Neuronal stem cell (in vitro differentiated cells): ENCODE measurements at regions not wholly inside any gene's neighbourhood (a gene's known extent, or its start where the extent isn't known, plus 50 kb on each side); places are given as distances from the start of the nearest gene placed in this dataset.

ENCODE experiments used
- DNase-seq: peaks from one replicate; pipeline ENCODE4 v3.0.0-alpha.2; 2013; ENCODE audit warnings: low spot score
- H2AFZ ChIP-seq: one replicate; pipeline ENCODE4 v1.6.1; 2013; ENCODE audit warnings: mild to moderate bottlenecking, low read length, inconsistent platforms
- H2AK5ac ChIP-seq: 2 replicates; pipeline ENCODE4 v1.6.1; 2013; ENCODE audit warnings: low read depth, mild to moderate bottlenecking, inconsistent platforms, low read length, moderate library complexity, mixed read lengths
- H2BK120ac ChIP-seq: 2 replicates; pipeline ENCODE4 v1.6.1; 2013; ENCODE audit warnings: low read depth, mild to moderate bottlenecking, inconsistent platforms, low read length, moderate library complexity, mixed read lengths
- H2BK12ac ChIP-seq: one replicate; pipeline ENCODE4 v1.6.1; 2013; ENCODE audit warnings: low read length, inconsistent platforms
- H2BK15ac ChIP-seq: 2 replicates; pipeline ENCODE4 v1.6.1; 2013; ENCODE audit warnings: mild to moderate bottlenecking, low read length, inconsistent platforms, mixed read lengths
- H2BK5ac ChIP-seq: one replicate; pipeline ENCODE4 v1.6.1; 2013; ENCODE audit warnings: inconsistent platforms, mild to moderate bottlenecking, low read length, moderate library complexity
- H3K14ac ChIP-seq: one replicate; pipeline ENCODE4 v1.6.1; 2013; ENCODE audit warnings: low read length, inconsistent platforms
- H3K18ac ChIP-seq: 2 replicates; pipeline ENCODE4 v1.6.1; 2013; ENCODE audit warnings: low read length, inconsistent platforms
- H3K23ac ChIP-seq: 2 replicates; pipeline ENCODE4 v1.6.1; 2013; ENCODE audit warnings: low read depth, mild to moderate bottlenecking, mixed read lengths, low read length, inconsistent platforms; ENCODE audit not compliant: poor library complexity
- H3K27ac ChIP-seq: replicated peaks from 3 replicates; pipeline ENCODE4 v1.5.1; 2013; ENCODE audit warnings: low read length, inconsistent platforms
- H3K27me3 ChIP-seq, 3 experiments: 2 replicates each; pipeline ENCODE4 v1.6.1; 2013; ENCODE audit warnings: low read length in 3 of 3, mild to moderate bottlenecking in 2 of 3, inconsistent platforms in 1 of 3, low read depth in 1 of 3, mixed read lengths in 1 of 3, moderate library complexity in 1 of 3; ENCODE audit not compliant: control insufficient read depth in 3 of 3, insufficient read depth in 3 of 3
- H3K36me3 ChIP-seq, 2 donors: replicated peaks in 1 of 2; 2 replicates each; pipeline ENCODE4 v1.6.1; 2013; ENCODE audit warnings: low read length in 2 of 2; ENCODE audit not compliant: control insufficient read depth in 2 of 2, insufficient read depth in 2 of 2
- H3K4ac ChIP-seq: 2 replicates; pipeline ENCODE4 v1.6.1; 2013; ENCODE audit warnings: inconsistent platforms, mild to moderate bottlenecking, low read length, moderate library complexity
- H3K4me1 ChIP-seq, 2 donors: 1 replicate in 1 of 2; 2 replicates in 1 of 2; pipeline ENCODE4 v1.6.1; 2013; ENCODE audit warnings: low read length in 2 of 2, low read depth in 1 of 2; ENCODE audit not compliant: control insufficient read depth in 2 of 2, insufficient read depth in 1 of 2
- H3K4me2 ChIP-seq: one replicate; pipeline ENCODE4 v1.6.1; 2013; ENCODE audit warnings: mild to moderate bottlenecking, low read length, inconsistent platforms; ENCODE audit not compliant: insufficient read depth, poor library complexity, severe bottlenecking
- H3K4me3 ChIP-seq, 2 donors: 2 replicates each; pipeline ENCODE4 v1.5.1; 2013; ENCODE audit warnings: low read length in 2 of 2, mild to moderate bottlenecking in 2 of 2, inconsistent platforms in 1 of 2, moderate library complexity in 1 of 2
- H3K79me1 ChIP-seq: one replicate; pipeline ENCODE4 v1.6.1; 2013; ENCODE audit warnings: low read depth, mild to moderate bottlenecking, inconsistent platforms, low read length, moderate library complexity
- H3K9ac ChIP-seq: one replicate; pipeline ENCODE4 v1.6.1; 2013; ENCODE audit warnings: mild to moderate bottlenecking, low read depth, low read length, inconsistent platforms; ENCODE audit not compliant: poor library complexity
- H3K9me3 ChIP-seq, 2 donors: replicated peaks in 1 of 2; 2 replicates each; pipeline versions ENCODE3 to v1.6.1; 2013; ENCODE audit warnings: low read length in 2 of 2, mild to moderate bottlenecking in 2 of 2, inconsistent platforms in 1 of 2, low read depth in 1 of 2, mixed read lengths in 1 of 2, moderate library complexity in 1 of 2; ENCODE audit not compliant: control insufficient read depth in 2 of 2, insufficient read depth in 1 of 2
- H4K8ac ChIP-seq: one replicate; pipeline ENCODE4 v1.6.1; 2013; ENCODE audit warnings: low read depth, mild to moderate bottlenecking, inconsistent platforms, low read length, moderate library complexity
- H4K91ac ChIP-seq: one replicate; pipeline ENCODE4 v1.6.1; 2013; ENCODE audit warnings: low read length, low read depth, mild to moderate bottlenecking, inconsistent platforms; ENCODE audit not compliant: poor library complexity
- whole genome bisulfite sequencing, 2 donors: extraction: QIAGEN DNeasy Blood & Tissue Kit; methylation state at CpG; one replicate each; pipeline ENCODE4 v1.1.7; 2013; ENCODE audit warnings: missing lambda C conversion rate in 2 of 2, mixed read lengths in 1 of 2; ENCODE audit not compliant: insufficient read length in 2 of 2, insufficient replicate concordance in 1 of 2; ENCODE audit errors: extremely low coverage in 2 of 2; 5-methylcytosine and 5-hydroxymethylcytosine counted together

GRCh38 chrX:9135901-9136510 is 102.1 kb upstream of the FAM9B start:
- Histone ChIP-seq H3K18ac (no peak overlapping the region), H3K79me1 (no peaks in the 10 kb centered on the region), H3K27me3 (no peaks in the 10 kb centered on the region), H2AFZ (no peak overlapping the region), H2BK12ac (no peak overlapping the region), H3K14ac (no peak overlapping the region), H3K27ac (no peak overlapping the region), H3K9me3 (no peaks in the 10 kb centered on the region), H4K91ac (no peak overlapping the region), H3K4me3 (no peak overlapping the region), H2BK15ac (no peak overlapping the region), H2BK5ac (no peak overlapping the region), H3K4me2 (no peak overlapping the region), H2AK5ac (no peak overlapping the region), H4K8ac (no peak overlapping the region), H3K36me3 (no peaks in the 10 kb centered on the region), H3K23ac (no peak overlapping the region), H3K9ac (no peak overlapping the region), H2BK120ac (no peak overlapping the region), H3K4ac (no peak overlapping the region), H3K4me1 (no peaks in the 10 kb centered on the region)
- DNase-seq = no peak
- no CpG with 5 or more reads among the region's 6 CpGs for WGBS, 2 donors

- Histone ChIP-seq H3K4me1 (no peaks in the 10 kb centered on the region), H3K36me3 (no peaks in the 10 kb centered on the region), H4K91ac (no peak overlapping the region), H2BK15ac (no peak overlapping the region), H3K18ac (no peak overlapping the region), H2AK5ac (no peak overlapping the region), H3K79me1 (no peaks in the 10 kb centered on the region), H3K14ac (no peak overlapping the region), H3K23ac (no peak overlapping the region), H3K27me3 (no peaks in the 10 kb centered on the region), H3K27ac (no peak overlapping the region), H2AFZ (no peak overlapping the region), H3K4me3 (no peak overlapping the region), H2BK5ac (no peak overlapping the region), H4K8ac (no peak overlapping the region), H3K4me2 (no peak overlapping the region), H3K9ac (no peak overlapping the region), H3K4ac (no peak overlapping the region), H3K9me3 (no peaks in the 10 kb centered on the region), H2BK120ac (no peak overlapping the region), H2BK12ac (no peak overlapping the region)
- no peak for DNase-seq
- no CpG with 5 or more reads among the region's 6 CpGs for WGBS, 2 donors
These were observed 103.2 kb upstream of the FAM9B start for GRCh38 chrX:9137152-9137551.

- no peak overlapping the region for H2BK15ac ChIP-seq
- no peaks in the 10 kb centered on the region for H3K4me1 ChIP-seq
- H3K36me3 ChIP-seq = no peaks in the 10 kb centered on the region
These were observed 107.6 kb upstream of the FAM9B start for GRCh38 chrX:9141496-9141895.

GRCh38 chrX:9144701-9145241 is 110.8 kb upstream of the FAM9B start:
- Histone ChIP-seq H3K9ac (no peak overlapping the region), H3K4ac (no peak overlapping the region), H2AK5ac (no peak overlapping the region), H2BK15ac (no peak overlapping the region), H4K91ac (no peak overlapping the region), H3K27me3 (no peaks in the 10 kb centered on the region), H3K36me3 (no peaks in the 10 kb centered on the region), H3K27ac (no peak overlapping the region), H3K4me1 (peaks cover 0 to 1% of the 10 kb centered on the region in 2 donors), H3K18ac (no peak overlapping the region), H3K4me2 (no peak overlapping the region), H3K4me3 (no peak overlapping the region), H2BK120ac (no peak overlapping the region), H3K23ac (no peak overlapping the region), H2AFZ (peak overlapping the region; percentile 11), H4K8ac (no peak overlapping the region), H3K79me1 (no peaks in the 10 kb centered on the region), H3K14ac (no peak overlapping the region), H2BK5ac (no peak overlapping the region), H2BK12ac (no peak overlapping the region), H3K9me3 (no peaks in the 10 kb centered on the region)
- no peak for DNase-seq
- WGBS, 2 donors = no CpG with 5 or more reads among the region's 13 CpGs

More at GRCh38 chrX:9141496-9141895, 107.6 kb upstream of the FAM9B start:
- DNase-seq = no peak
- Histone ChIP-seq H2BK5ac (no peak overlapping the region), H3K27me3 (no peaks in the 10 kb centered on the region), H3K4me3 (no peak overlapping the region), H3K9me3 (no peaks in the 10 kb centered on the region), H3K9ac (no peak overlapping the region), H3K18ac (no peak overlapping the region), H2BK12ac (no peak overlapping the region), H2AFZ (no peak overlapping the region), H4K8ac (no peak overlapping the region), H3K23ac (no peak overlapping the region), H2BK120ac (no peak overlapping the region), H3K4ac (no peak overlapping the region), H3K79me1 (no peaks in the 10 kb centered on the region), H3K14ac (no peak overlapping the region), H3K27ac (no peak overlapping the region), H2AK5ac (no peak overlapping the region), H3K4me2 (no peak overlapping the region), H4K91ac (no peak overlapping the region)
- WGBS, 2 donors = no CpG with 5 or more reads among the region's 2 CpGs
